ENCODE measurements at regions not wholly inside any gene's neighbourhood (a gene's known extent, or its start where the extent isn't known, plus 50 kb on each side); places are given as distances from the start of the nearest gene placed in this dataset.

DNA sequence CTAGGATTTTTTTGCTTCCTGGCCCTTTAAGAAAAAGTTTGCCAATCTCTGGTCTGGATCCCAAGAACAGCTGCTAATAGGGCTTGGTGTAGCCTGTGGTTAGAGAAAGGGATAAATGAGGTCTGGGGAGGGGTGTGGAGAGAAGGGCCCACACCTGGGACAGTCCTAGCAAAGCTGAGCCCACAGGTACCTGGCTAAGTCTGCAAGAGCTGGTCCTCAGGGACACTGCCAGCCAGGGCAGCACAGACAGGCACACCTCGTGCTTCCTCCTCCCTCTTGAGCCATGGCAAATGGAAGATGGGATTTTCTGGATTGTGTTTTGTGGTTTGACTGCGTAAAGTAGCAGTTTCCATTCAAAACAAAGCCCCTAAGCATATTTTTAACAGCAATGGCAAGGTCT is 217.5 kb downstream of the SOX9 start:
- Histone ChIP-seq H3K4me3 (replicated peaks in 1 of 3; ENCODE audit: insufficient read depth in 1 of 3, low read depth in 1 of 3, low read length in 3 of 3) (no peak overlapping the region), H3K79me2 (ENCODE audit: control insufficient read depth, insufficient read depth, low read length) (no peaks in the 10 kb centered on the region), H3K4me2 (ENCODE audit: insufficient read depth, low read length) (no peak overlapping the region), H3K4me1 (ENCODE audit: control insufficient read depth, extremely low read depth, insufficient read depth, low read length) (peaks cover 10% of the 10 kb centered on the region), H3K27ac (ENCODE audit: insufficient read depth, low read depth, low read length) (no peak overlapping the region), H3K9me1 (replicated peaks; ENCODE audit: control insufficient read depth, extremely low read depth, insufficient read depth, low read length) (no peaks in the 10 kb centered on the region), H3K9ac (replicated peaks; ENCODE audit: extremely low read depth, insufficient read depth, low read length) (no peak overlapping the region), H3K9me3 (replicated peaks; ENCODE audit: control insufficient read depth, insufficient read depth, low read length) (no peaks in the 10 kb centered on the region), H2AFZ (ENCODE audit: low read depth, low read length) (no peak overlapping the region), H3K36me3 (ENCODE audit: control insufficient read depth in 2 of 2, extremely low read depth in 1 of 2, insufficient read depth in 2 of 2, low read length in 2 of 2) (no peaks in the 10 kb centered on the region), H4K20me1 (replicated peaks; ENCODE audit: control insufficient read depth, extremely low read depth, insufficient read depth, low read length) (no peaks in the 10 kb centered on the region), H3K27me3 (ENCODE audit: control insufficient read depth in 2 of 2, insufficient read depth in 2 of 2, low read length in 2 of 2) (peaks cover 7 to 35% of the 10 kb centered on the region in 2 experiments)
- TF ChIP-seq, protein P1, sequence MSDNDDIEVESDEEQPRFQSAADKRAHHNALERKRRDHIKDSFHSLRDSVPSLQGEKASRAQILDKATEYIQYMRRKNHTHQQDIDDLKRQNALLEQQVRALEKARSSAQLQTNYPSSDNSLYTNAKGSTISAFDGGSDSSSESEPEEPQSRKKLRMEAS (IDR thresholded peaks at IDR 0.05; ENCODE audit: insufficient read depth, insufficient read length), result no peak
- TF ChIP-seq GATA2 (IDR thresholded peaks at IDR 0.05; ENCODE audit: insufficient read depth, insufficient read length, low read depth, low read length), result no peak
- no peak for TF ChIP-seq EZH2 (IDR thresholded peaks at IDR 0.05; ENCODE audit: borderline replicate concordance, low read depth, low read length, severe bottlenecking)
- no peak for TF ChIP-seq POLR2AphosphoS5 (IDR thresholded peaks at IDR 0.05; ENCODE audit: insufficient read depth, low read depth, low read length)
- TF ChIP-seq JUN (IDR thresholded peaks at IDR 0.05; ENCODE audit: borderline replicate concordance, insufficient read depth, insufficient read length, low read depth), result no peak
- no peak for TF ChIP-seq FOS (IDR thresholded peaks at IDR 0.05; ENCODE audit: borderline replicate concordance, insufficient read depth, low read length)
- TF ChIP-seq MYC (IDR thresholded peaks at IDR 0.05; ENCODE audit: low read depth, low read length), result no peak
- no peak for TF ChIP-seq POLR2A (IDR thresholded peaks at IDR 0.05; ENCODE audit: low read depth, low read length)
- TF ChIP-seq, protein P2, sequence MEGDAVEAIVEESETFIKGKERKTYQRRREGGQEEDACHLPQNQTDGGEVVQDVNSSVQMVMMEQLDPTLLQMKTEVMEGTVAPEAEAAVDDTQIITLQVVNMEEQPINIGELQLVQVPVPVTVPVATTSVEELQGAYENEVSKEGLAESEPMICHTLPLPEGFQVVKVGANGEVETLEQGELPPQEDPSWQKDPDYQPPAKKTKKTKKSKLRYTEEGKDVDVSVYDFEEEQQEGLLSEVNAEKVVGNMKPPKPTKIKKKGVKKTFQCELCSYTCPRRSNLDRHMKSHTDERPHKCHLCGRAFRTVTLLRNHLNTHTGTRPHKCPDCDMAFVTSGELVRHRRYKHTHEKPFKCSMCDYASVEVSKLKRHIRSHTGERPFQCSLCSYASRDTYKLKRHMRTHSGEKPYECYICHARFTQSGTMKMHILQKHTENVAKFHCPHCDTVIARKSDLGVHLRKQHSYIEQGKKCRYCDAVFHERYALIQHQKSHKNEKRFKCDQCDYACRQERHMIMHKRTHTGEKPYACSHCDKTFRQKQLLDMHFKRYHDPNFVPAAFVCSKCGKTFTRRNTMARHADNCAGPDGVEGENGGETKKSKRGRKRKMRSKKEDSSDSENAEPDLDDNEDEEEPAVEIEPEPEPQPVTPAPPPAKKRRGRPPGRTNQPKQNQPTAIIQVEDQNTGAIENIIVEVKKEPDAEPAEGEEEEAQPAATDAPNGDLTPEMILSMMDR (IDR thresholded peaks at IDR 0.05; ENCODE audit: extremely low read depth in 1 of 2, insufficient read depth in 1 of 2, low read depth in 1 of 2, low read length in 2 of 2), result no peak
- BruUV-seq (replicated peaks), result no TSS peak
- CTCF ChIA-PET, result interaction anchor here (1.2 kb wide), 1 partner anchor 93 kb away, joined by 3 read pairs; no protein-coding TSS in a partner anchor
- dilution Hi-C loops (cut with MboI; ENCODE audit: extremely low pct_ligation_motif_present, low sequenced_read_pairs) (no loop called here), intact Hi-C loops (cut with micrococcal nuclease) (loop anchor here (2.0 to 10.0 kb wide), 3 partner anchors 54 to 1704 kb away; no protein-coding TSS in a partner anchor)
- FAIRE-seq (no peak), DNase-seq (ENCODE audit: low read depth, low spot score) (no peak)
- POLR2A ChIA-PET, result no interaction called here
